Left renal pelvis (tissue), 4 donors: ENCODE measurements at regions not wholly inside any gene's neighbourhood (a gene's known extent, or its start where the extent isn't known, plus 50 kb on each side); places are given as distances from the start of the nearest gene placed in this dataset.

Source experiments
- DNase-seq, 4 donors: peaks; one replicate each; pipeline ENCODE4 v3.0.0-alpha.2; 2013; ENCODE audit warnings: low read depth in 4 of 4, low spot score in 3 of 4

DNA sequence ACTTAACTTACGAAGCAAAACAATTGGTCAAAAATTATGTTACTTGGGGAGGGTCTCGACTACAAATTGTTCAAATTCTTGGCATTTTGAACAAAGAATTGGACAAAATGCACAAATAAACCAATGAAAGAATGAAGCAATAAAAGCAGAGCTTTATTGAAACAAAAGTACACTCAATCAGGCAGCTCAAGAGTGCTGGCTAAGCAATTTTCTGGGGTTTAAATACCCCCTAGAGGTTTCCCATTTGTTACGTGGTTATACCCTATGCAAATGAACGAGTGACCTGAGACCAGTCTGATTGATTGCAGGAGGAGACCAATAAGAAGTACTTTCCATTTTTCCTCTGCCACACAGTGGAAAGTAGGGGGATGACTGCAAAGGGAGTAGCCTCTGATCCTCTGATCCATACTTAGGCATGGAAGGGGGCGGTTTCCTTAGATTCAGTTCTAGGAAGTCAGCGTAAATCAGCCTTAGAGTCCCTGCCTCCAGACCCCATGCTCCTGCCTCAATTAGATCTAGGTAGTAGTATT lies 228.6 kb downstream of the EFNB2 start:
- no peak for DNase-seq

DNA sequence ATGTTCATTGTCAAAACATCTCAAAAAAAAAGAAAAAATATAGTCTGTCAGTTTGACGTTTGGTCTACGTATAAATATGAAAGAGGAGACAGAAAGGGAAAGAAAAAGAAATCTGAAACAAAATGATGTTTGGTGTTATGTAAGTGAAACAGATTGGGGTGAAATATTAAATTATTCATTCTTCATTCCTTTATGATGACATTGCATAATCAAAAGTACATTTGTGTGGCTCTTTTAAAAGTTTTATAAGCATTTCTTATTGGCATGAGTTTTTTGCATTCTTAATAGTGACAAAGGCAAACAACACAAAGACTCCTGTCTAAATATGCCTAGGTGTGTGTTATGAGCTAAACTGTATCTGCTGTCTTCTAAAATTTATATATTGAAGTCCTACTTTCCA lies 232.6 kb downstream of the EFNB2 start:
- DNase-seq: no peak

- no peak for DNase-seq
These were observed 233.5 kb downstream of the EFNB2 start for GRCh38 chr13:106302011-106302410.

GRCh38 chr13:106299621-106300020 lies 235.8 kb downstream of the EFNB2 start:
- DNase-seq: no peak

DNA sequence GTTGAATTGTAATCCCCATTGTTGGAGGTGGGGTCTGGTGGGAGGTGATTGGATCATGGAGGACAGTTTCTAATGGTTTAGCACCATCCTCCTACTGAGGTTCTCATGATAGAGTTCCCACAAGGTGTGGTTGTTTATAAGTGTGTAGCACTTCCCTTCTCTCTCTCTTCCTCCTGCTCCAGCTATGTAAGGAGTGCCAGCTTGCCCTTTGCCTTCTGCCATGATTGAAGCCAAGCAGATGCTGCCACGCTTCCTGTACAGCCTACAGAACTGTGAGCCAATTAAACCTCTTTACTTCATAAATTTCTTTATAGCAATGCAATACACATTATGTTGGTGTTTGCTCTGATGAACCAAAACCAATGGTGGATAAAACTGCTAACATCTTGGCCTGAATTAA lies 238.2 kb downstream of the EFNB2 start:
- no peak for DNase-seq

GRCh38 chr13:106296723-106297122 lies 238.7 kb downstream of the EFNB2 start:
- DNase-seq: no peak

GRCh38 chr13:106295971-106296370 lies 239.5 kb downstream of the EFNB2 start:
- no peak for DNase-seq

DNA sequence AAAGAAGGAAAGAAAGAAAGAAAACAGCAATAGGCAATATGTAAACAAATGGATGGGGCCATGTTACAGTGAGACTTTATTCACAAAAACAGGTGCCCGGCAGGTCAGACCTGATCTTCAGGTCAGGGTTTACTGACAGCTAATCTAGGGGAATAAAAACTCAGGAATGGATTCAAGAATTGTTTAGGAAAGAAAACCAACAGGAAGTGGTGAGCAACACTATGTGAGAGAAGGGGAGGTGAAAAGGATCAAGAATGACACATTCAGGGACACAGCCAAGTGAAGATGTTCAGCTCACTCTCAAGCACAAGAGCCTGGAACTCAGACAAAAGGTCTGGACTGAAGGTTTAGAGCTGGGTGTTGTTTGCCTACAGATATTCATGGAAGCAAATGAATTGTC lies 244.5 kb downstream of the EFNB2 start:
- DNase-seq: no peak

- no peak for DNase-seq
These were observed 248.1 kb downstream of the EFNB2 start for GRCh38 chr13:106287351-106287750.

GRCh38 chr13:106286811-106287210 lies 248.7 kb downstream of the EFNB2 start:
- no peak for DNase-seq

GRCh38 chr13:106284358-106284757 lies 251.1 kb downstream of the EFNB2 start:
- no peak for DNase-seq

- DNase-seq: no peak
These were observed 254.0 kb downstream of the EFNB2 start for GRCh38 chr13:106281426-106281825.

GRCh38 chr13:106277484-106278154 lies 257.8 kb downstream of the EFNB2 start:
- no peak for DNase-seq

GRCh38 chr13:106276876-106277275 lies 258.6 kb downstream of the EFNB2 start:
- no peak for DNase-seq

DNA sequence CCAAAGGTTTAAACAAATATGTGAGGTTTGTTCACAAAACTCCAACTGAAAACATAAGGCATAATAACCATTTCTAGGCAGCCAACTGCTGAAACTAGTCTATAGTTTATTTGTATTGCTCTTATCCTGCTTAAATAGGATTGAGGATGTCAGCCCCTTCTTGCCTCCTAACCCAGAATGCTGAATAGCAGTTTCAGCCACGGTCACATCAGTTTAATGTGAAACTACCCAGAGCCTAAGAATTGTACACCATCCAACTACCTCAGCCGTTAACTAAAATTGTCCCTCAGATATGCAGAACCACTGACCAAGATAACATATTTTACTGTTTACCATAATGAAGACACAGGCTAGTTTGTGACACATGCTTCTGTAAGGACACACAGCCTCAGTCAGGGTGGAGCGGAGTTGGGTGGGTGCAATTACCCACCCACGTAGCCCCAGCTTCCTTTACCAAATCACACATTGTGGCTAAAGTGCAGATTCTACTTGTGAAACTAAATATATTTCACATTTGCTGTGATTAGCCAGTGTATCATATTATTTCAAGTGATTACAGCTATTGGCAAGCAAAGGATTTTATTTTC lies 259.9 kb downstream of the EFNB2 start:
- DNase-seq: no peak

- no peak for DNase-seq
These were observed 260.8 kb downstream of the EFNB2 start for GRCh38 chr13:106274551-106275203.

DNA sequence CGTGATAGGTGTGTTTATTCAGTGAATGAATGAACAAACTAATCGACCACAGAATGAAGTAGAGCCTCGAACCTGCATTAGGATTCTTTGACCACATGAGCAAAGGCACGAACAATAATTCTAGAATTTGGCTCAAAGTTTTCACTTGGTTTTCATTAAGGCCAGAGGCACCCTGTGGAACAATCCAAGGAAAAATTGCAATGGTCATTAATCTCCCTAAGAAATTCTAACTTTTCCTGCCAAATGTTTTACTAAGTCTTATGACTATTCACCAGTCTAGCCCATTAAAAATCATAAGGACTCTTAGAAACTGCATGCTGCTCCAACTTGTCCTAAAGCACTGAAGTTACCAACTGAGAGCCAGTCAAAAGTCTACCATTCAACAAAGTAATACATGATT lies 271.7 kb downstream of the EFNB2 start:
- no peak for DNase-seq

GRCh38 chr13:106262886-106263285 lies 272.6 kb downstream of the EFNB2 start:
- no peak for DNase-seq

- no peak for DNase-seq
These were observed 274.0 kb downstream of the EFNB2 start for GRCh38 chr13:106261450-106261849.

DNA sequence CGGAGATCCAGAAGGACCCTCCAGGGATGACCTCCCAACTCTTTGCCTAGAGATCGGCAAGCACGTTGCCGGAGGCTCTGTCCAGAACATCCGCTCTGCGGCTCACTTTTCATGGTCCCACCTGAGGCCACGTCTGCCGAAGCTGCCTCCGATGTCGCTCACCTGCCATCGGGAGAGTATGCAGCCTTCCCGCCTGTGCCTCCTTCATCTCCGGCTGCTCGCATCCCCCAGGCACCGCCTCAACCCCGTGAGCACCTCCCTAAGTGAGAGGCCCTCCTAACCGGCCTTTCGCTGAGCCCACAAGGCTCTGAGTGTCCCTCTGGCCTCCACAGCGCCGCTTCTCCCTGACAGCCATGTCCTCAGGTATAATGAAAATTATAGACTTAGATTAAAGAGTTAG lies 275.1 kb downstream of the EFNB2 start:
- DNase-seq: no peak

DNA sequence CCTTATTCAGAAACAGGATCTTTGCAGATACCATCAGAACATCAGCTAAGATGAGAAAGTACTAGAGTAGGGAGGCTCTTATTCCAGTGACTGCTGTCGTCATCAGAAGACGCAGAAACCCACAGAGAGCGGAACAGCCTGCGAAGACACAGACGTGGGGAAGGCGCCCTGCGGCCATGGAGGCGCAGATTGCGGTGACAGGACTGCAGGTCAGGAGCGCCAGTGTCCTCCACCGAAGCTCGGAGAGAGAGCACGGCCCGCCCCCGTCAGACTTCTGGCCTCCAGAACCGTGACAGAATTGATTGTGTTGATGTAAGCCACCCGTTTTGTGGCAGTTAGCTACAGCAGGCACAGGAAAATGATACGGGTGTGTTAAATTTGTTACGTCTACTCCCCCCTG lies 275.5 kb downstream of the EFNB2 start:
- DNase-seq: no peak

DNA sequence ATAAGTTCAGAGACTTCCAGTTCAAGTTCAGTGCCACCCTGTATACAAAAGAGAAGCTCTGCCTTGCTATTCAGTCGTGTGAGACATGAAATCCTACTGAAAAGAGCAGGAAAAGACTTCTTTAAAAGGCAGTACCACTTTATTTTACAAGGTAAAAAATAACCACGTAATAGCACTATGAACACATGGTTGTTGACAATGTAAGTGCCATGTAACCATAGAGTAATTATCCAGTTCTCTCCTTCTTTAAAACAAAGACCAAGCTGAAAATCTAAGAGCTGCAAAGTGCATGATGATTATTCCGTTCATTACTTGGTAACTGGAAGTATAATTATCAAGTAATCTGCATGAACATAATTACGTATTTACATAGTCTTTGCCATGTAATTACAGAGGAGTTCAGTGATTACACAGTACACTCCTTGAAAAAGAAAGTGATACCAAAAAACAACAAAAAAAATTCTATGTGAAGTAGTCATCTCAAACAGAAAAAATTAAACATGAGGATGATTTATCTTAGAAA lies 288.7 kb downstream of the EFNB2 start:
- no peak for DNase-seq
